SK-N-SH treated with all-trans-retinoic acid at 6 μM for 48 hours (cell line): ENCODE measurements at regions not wholly inside any gene's neighbourhood (a gene's known extent, or its start where the extent isn't known, plus 50 kb on each side); places are given as distances from the start of the nearest gene placed in this dataset.

Source experiments
- ATAC-seq: fragments of 200-7000 bp; cut with Tn5 transposase; 3 replicates; pipeline ENCODE4 v1.9.1; 2020; ENCODE audit warnings: mild to moderate bottlenecking, moderate library complexity
- ARNTL ChIP-seq: fragments of 450-650 bp; formaldehyde crosslinking; IDR thresholded peaks from 2 replicates; pipeline ENCODE4 v1.5.0; 2020; ENCODE audit warnings: low read depth, mild to moderate bottlenecking, moderate library complexity, borderline replicate concordance
- BACH2 ChIP-seq: fragments of 250-450 bp; sonication (Bioruptor Pico); IDR thresholded peaks from 2 replicates; pipeline ENCODE4 v1.9.0; 2021; ENCODE audit warnings: mild to moderate bottlenecking, borderline replicate concordance
- CSDC2 ChIP-seq: fragments of 250-450 bp; sonication (Bioruptor Pico); IDR thresholded peaks from 2 replicates; pipeline ENCODE4 v1.5.0; 2020; ENCODE audit warnings: mild to moderate bottlenecking, moderate library complexity
- ESRRG ChIP-seq: fragments of 250-450 bp; sonication (Bioruptor Pico); IDR thresholded peaks from 2 replicates; pipeline ENCODE4 v1.6.1; 2021; ENCODE audit warnings: mild to moderate bottlenecking
- GLIS3 ChIP-seq: fragments of 250-450 bp; sonication (Bioruptor Pico); IDR thresholded peaks from 2 replicates; pipeline ENCODE4 v1.5.0; 2020; ENCODE audit warnings: mild to moderate bottlenecking, moderate library complexity
- ISL1 ChIP-seq: fragments of 250-450 bp; sonication (Bioruptor Pico); IDR thresholded peaks from 2 replicates; pipeline ENCODE4 v2.1.2; 2022; ENCODE audit warnings: mild to moderate bottlenecking, moderate library complexity
- OSR1 ChIP-seq: fragments of 250-450 bp; sonication (Bioruptor Pico); IDR thresholded peaks from 2 replicates; pipeline ENCODE4 v1.8.0; 2022; ENCODE audit warnings: moderate library complexity, mild to moderate bottlenecking, inconsistent platforms
- PPARA ChIP-seq: fragments of 250-450 bp; sonication (Bioruptor Pico); IDR thresholded peaks from 2 replicates; pipeline ENCODE4 v1.5.0; 2020; ENCODE audit warnings: mild to moderate bottlenecking, borderline replicate concordance
- RARB ChIP-seq: fragments of 250-450 bp; sonication (Bioruptor Pico); IDR thresholded peaks from 2 replicates; pipeline ENCODE4 v1.8.0; 2021; ENCODE audit warnings: mild to moderate bottlenecking, moderate library complexity
- SNAI2 ChIP-seq: fragments of 250-450 bp; sonication (Bioruptor Pico); IDR thresholded peaks from 2 replicates; pipeline ENCODE4 v1.5.0; 2020; ENCODE audit warnings: mild to moderate bottlenecking, moderate library complexity
- TCF4 ChIP-seq: fragments of 250-450 bp; sonication (Bioruptor Pico); IDR thresholded peaks from 2 replicates; pipeline ENCODE4 v1.8.0; 2021; ENCODE audit warnings: mild to moderate bottlenecking, moderate library complexity, borderline replicate concordance
- TOX ChIP-seq: fragments of 250-450 bp; sonication (Bioruptor Pico); IDR thresholded peaks from 2 replicates; pipeline ENCODE4 v1.8.0; 2021; ENCODE audit warnings: mild to moderate bottlenecking, moderate library complexity, borderline replicate concordance
- ZC3H10 ChIP-seq: fragments of 250-450 bp; sonication (Bioruptor Pico); IDR thresholded peaks from 2 replicates; pipeline ENCODE4 v1.5.1; 2021; ENCODE audit warnings: mild to moderate bottlenecking, moderate library complexity
- ZFP3 ChIP-seq: fragments of 250-450 bp; sonication (Bioruptor Pico); IDR thresholded peaks from 2 replicates; pipeline ENCODE4 v1.5.0; 2020; ENCODE audit warnings: mild to moderate bottlenecking, moderate library complexity
- ZFP30 ChIP-seq: fragments of 450-650 bp; formaldehyde crosslinking; IDR thresholded peaks from 2 replicates; pipeline ENCODE4 v1.5.0; 2022; ENCODE audit warnings: mild to moderate bottlenecking, moderate library complexity
- ZNF565 ChIP-seq: fragments of 450-650 bp; formaldehyde crosslinking; conservative IDR thresholded peaks from 2 replicates; pipeline ENCODE4 v1.5.0; 2020; ENCODE audit warnings: low read depth, mild to moderate bottlenecking, moderate library complexity
- ZNF70 ChIP-seq: fragments of 450-650 bp; formaldehyde crosslinking; IDR thresholded peaks from 2 replicates; pipeline ENCODE4 v1.5.0; 2020; ENCODE audit warnings: mild to moderate bottlenecking, moderate library complexity
- ZNF8 ChIP-seq: fragments of 450-650 bp; formaldehyde crosslinking; IDR thresholded peaks from 2 replicates; pipeline ENCODE4 v1.5.0; 2020; ENCODE audit warnings: mild to moderate bottlenecking, moderate library complexity
- TF ChIP-seq, protein P1 (sequence below): fragments of 250-450 bp; sonication (Bioruptor Pico); IDR thresholded peaks from 2 replicates; pipeline ENCODE4 v1.8.0; 2021; ENCODE audit warnings: low read depth, mild to moderate bottlenecking, moderate library complexity, borderline replicate concordance
- TF ChIP-seq, protein P2 (sequence below): fragments of 250-450 bp; sonication (Bioruptor Pico); IDR thresholded peaks from 2 replicates; pipeline ENCODE4 v1.5.0; 2020; ENCODE audit warnings: mild to moderate bottlenecking, moderate library complexity
- TF ChIP-seq, protein P3 (sequence below): fragments of 250-450 bp; sonication (Bioruptor Pico); IDR thresholded peaks from 2 replicates; pipeline ENCODE4 v1.5.1; 2021; ENCODE audit warnings: mild to moderate bottlenecking, moderate library complexity
- TF ChIP-seq, protein P4 (sequence below): fragments of 250-450 bp; sonication (Bioruptor Pico); IDR thresholded peaks from 2 replicates; pipeline ENCODE4 v1.8.0; 2020; ENCODE audit warnings: mild to moderate bottlenecking, moderate library complexity, borderline replicate concordance

DNA sequence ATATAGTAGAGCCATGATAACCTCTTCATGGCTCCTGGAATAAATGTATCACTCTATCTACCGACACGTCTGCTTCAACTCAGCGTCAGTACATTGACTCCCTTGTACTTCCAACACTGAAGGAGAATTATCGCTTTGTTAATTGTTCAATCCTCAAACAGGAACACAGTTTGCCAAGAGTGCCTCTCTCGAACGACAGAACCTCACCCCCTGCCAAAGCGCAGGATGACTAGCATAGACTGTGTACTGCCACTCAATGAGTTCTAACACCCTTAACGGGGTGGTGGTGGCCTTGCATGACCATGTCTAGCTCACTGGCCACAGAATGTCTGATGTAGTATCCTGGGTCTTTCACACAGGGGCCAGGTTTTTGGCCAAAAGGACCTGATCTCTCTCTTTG is 81.4 kb upstream of the HEY2 start:
- no peak for TF ChIP-seq CSDC2 (CRISPR knock-in tag)
- ATAC-seq, result no peak

DNA sequence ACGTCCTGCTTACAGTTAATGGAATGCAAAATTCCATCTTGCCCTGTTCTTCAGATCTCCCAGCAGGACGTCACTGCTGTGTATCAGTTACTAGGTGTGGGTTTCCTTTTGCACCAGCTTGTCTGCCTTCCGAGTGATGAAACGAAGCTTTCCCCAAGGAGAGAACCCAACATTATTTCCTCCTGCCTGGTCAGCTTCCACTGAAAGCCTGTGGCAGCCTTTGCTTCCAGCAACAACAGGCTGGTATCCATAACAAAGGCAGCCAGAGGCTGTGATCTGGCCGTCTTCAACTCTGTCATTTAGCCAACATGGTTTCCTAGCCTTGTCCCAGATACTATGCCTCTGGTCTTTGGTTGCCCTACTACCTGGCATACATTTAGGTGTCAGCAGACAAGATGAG is 78.9 kb upstream of the HEY2 start:
- TF ChIP-seq SNAI2 (CRISPR knock-in tag) (no peak), ZFP3 (CRISPR knock-in tag) (no peak), GLIS3 (CRISPR knock-in tag) (no peak), CSDC2 (CRISPR knock-in tag) (no peak), PPARA (no peak), ZNF8 (CRISPR knock-in tag) (no peak), ZC3H10 (no peak), ARNTL (CRISPR knock-in tag) (no peak), ESRRG (CRISPR knock-in tag) (no peak), OSR1 (no peak), TCF4 (CRISPR knock-in tag) (no peak), ZNF565 (CRISPR knock-in tag) (no peak), RARB (CRISPR knock-in tag) (no peak), ZFP30 (CRISPR knock-in tag) (no peak), ZNF70 (CRISPR knock-in tag) (no peak), BACH2 (CRISPR knock-in tag) (no peak), TOX (no peak)
- TF ChIP-seq, protein P1, sequence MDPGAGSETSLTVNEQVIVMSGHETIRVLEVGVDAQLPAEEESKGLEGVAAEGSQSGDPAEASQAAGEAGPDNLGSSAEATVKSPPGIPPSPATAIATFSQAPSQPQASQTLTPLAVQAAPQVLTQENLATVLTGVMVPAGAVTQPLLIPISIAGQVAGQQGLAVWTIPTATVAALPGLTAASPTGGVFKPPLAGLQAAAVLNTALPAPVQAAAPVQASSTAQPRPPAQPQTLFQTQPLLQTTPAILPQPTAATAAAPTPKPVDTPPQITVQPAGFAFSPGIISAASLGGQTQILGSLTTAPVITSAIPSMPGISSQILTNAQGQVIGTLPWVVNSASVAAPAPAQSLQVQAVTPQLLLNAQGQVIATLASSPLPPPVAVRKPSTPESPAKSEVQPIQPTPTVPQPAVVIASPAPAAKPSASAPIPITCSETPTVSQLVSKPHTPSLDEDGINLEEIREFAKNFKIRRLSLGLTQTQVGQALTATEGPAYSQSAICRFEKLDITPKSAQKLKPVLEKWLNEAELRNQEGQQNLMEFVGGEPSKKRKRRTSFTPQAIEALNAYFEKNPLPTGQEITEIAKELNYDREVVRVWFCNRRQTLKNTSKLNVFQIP (CRISPR knock-in tag), result no peak
- no peak for ATAC-seq

DNA sequence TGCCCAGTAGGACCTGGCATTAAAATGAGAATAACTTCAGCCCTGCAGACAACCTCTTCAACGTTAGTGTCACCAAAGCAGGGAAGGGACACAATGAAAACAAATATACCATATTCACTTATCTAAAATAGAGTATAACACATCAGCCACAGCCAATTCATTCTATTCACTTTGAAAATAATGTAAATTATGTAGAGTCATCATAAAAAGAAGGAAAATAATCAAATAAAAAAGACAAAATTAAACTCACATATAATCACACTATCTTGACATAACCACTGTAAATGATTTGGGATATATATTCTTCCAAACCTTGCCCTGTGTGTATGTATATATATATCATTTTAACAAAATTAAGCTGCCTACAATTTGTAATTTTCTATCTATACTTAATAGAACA is 78.1 kb upstream of the HEY2 start:
- no peak for ATAC-seq
- TF ChIP-seq ZNF70 (CRISPR knock-in tag) (no peak), ZFP30 (CRISPR knock-in tag) (no peak), BACH2 (CRISPR knock-in tag) (no peak), ARNTL (CRISPR knock-in tag) (no peak), OSR1 (no peak), SNAI2 (CRISPR knock-in tag) (no peak), TCF4 (CRISPR knock-in tag) (no peak)
- TF ChIP-seq, protein P2, sequence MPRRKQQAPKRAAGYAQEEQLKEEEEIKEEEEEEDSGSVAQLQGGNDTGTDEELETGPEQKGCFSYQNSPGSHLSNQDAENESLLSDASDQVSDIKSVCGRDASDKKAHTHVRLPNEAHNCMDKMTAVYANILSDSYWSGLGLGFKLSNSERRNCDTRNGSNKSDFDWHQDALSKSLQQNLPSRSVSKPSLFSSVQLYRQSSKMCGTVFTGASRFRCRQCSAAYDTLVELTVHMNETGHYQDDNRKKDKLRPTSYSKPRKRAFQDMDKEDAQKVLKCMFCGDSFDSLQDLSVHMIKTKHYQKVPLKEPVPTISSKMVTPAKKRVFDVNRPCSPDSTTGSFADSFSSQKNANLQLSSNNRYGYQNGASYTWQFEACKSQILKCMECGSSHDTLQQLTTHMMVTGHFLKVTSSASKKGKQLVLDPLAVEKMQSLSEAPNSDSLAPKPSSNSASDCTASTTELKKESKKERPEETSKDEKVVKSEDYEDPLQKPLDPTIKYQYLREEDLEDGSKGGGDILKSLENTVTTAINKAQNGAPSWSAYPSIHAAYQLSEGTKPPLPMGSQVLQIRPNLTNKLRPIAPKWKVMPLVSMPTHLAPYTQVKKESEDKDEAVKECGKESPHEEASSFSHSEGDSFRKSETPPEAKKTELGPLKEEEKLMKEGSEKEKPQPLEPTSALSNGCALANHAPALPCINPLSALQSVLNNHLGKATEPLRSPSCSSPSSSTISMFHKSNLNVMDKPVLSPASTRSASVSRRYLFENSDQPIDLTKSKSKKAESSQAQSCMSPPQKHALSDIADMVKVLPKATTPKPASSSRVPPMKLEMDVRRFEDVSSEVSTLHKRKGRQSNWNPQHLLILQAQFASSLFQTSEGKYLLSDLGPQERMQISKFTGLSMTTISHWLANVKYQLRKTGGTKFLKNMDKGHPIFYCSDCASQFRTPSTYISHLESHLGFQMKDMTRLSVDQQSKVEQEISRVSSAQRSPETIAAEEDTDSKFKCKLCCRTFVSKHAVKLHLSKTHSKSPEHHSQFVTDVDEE, result no peak
- TF ChIP-seq, protein P3, sequence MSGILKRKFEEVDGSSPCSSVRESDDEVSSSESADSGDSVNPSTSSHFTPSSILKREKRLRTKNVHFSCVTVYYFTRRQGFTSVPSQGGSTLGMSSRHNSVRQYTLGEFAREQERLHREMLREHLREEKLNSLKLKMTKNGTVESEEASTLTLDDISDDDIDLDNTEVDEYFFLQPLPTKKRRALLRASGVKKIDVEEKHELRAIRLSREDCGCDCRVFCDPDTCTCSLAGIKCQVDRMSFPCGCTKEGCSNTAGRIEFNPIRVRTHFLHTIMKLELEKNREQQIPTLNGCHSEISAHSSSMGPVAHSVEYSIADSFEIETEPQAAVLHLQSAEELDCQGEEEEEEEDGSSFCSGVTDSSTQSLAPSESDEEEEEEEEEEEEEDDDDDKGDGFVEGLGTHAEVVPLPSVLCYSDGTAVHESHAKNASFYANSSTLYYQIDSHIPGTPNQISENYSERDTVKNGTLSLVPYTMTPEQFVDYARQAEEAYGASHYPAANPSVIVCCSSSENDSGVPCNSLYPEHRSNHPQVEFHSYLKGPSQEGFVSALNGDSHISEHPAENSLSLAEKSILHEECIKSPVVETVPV, result no peak

DNA sequence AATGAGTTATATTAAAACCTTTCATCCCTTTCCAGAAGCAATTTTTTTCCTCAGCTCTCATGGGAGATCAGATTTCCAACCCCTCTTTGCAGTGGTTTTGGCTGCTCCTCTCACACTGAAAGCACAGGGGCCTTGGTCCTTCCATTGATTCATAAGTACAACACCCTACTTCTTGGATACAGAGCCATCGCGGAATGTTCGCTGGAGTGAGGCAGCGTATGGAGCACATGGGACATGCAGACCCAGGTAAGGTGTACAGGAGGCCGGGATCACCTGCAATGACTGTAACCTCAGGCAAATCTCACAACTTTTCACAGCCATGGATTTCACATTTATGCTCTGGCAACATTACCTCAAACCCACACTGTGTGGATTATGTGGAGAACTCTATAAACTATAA is 75.2 kb upstream of the HEY2 start:
- ATAC-seq, result no peak
- TF ChIP-seq ZNF70 (CRISPR knock-in tag), result no peak
- TF ChIP-seq, protein P1 (CRISPR knock-in tag), result no peak
- TF ChIP-seq ZNF8 (CRISPR knock-in tag), result no peak
- TF ChIP-seq ISL1 (CRISPR knock-in tag), result no peak
- TF ChIP-seq TOX, result no peak
- no peak for TF ChIP-seq ZFP30 (CRISPR knock-in tag)
- TF ChIP-seq ZC3H10, result no peak
- TF ChIP-seq ZNF565 (CRISPR knock-in tag), result no peak
- TF ChIP-seq PPARA, result no peak
- no peak for TF ChIP-seq TCF4 (CRISPR knock-in tag)
- TF ChIP-seq ZFP3 (CRISPR knock-in tag), result no peak
- no peak for TF ChIP-seq GLIS3 (CRISPR knock-in tag)
- TF ChIP-seq, protein P2, result no peak
- TF ChIP-seq, protein P4, sequence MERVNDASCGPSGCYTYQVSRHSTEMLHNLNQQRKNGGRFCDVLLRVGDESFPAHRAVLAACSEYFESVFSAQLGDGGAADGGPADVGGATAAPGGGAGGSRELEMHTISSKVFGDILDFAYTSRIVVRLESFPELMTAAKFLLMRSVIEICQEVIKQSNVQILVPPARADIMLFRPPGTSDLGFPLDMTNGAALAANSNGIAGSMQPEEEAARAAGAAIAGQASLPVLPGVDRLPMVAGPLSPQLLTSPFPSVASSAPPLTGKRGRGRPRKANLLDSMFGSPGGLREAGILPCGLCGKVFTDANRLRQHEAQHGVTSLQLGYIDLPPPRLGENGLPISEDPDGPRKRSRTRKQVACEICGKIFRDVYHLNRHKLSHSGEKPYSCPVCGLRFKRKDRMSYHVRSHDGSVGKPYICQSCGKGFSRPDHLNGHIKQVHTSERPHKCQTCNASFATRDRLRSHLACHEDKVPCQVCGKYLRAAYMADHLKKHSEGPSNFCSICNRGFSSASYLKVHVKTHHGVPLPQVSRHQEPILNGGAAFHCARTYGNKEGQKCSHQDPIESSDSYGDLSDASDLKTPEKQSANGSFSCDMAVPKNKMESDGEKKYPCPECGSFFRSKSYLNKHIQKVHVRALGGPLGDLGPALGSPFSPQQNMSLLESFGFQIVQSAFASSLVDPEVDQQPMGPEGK, result no peak
